ENCODE measurements at regions not wholly inside any gene's neighbourhood (a gene's known extent, or its start where the extent isn't known, plus 50 kb on each side); places are given as distances from the start of the nearest gene placed in this dataset.

DNA sequence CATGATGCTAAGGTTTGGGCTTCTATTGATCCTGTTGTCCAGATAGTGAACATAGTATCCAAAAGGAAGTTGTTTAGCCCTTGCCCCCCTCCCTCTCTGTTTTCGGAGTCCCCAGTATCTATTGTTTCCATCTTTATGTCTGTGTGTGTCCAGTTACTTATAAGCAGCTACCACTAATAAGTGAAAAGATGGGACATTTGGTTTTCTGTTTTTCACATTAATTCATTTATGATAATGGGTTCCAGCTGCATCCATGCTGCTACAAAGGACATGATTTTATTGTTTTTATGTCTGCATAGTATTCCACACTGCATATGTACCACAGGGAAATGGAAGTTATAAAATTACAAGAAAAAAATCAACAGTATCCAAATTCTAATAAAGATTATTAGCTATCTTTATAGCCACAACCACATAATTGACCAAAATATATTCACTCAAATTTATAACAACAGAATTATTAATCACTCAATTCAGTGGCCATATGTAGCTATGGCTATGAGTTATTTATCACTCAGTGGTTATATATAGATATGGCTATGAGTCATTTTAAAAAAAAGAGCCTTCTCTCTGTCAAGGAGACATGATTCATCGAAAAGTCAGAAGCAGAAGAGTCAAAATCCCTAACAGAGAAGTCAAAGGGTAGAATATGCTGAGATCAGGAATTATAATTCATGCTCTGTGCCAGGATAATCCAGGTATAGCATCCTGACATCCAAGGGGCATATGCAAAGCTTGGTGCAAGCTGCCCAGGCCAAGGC is 367.5 kb downstream of the DEPDC1B start:
- H3K4me1 ChIP-seq (ENCODE audit: control insufficient read depth in 1 of 2, insufficient read depth in 2 of 2, low read length in 2 of 2): peaks cover 0 to 3% of the 10 kb centered on the region in 2 donors
- no peaks in the 10 kb centered on the region for H3K36me3 ChIP-seq (ENCODE audit: control insufficient read depth in 1 of 2, insufficient read depth in 2 of 2, low read length in 2 of 2)
- H3K27me3 ChIP-seq (ENCODE audit: low read depth, low read length): no peaks in the 10 kb centered on the region
- no peak overlapping the region for H3K27ac ChIP-seq (ENCODE audit: low read length)
- no peak overlapping the region for H3K4me3 ChIP-seq (ENCODE audit: low read depth in 1 of 2, low read length in 2 of 2)
- no peaks in the 10 kb centered on the region for H3K9me3 ChIP-seq (ENCODE audit: control insufficient read depth in 1 of 2, low read length in 2 of 2)

DNA sequence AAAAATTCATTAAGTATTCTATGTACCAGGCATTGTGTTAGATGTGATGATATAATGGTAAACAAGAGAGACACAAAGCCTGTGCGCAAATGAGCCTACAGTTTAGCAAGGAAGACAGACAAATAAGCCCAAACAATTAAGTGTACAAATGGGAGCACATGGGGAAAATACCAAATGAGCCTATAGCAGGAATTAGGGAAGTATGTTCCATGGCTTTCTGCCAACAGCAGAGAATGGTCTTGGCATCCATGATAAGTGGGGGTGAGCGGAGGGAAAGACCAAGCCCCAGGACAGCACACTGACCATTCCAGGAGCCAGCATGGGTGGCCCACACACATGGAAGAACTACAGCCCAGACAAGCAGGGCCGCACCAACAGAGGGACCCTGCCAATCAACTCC is 369.7 kb downstream of the DEPDC1B start:
- H3K4me1 ChIP-seq (ENCODE audit: control insufficient read depth in 1 of 2, insufficient read depth in 2 of 2, low read length in 2 of 2): peaks cover 0 to 3% of the 10 kb centered on the region in 2 donors
- H3K4me3 ChIP-seq (ENCODE audit: low read depth in 1 of 2, low read length in 2 of 2): no peak overlapping the region
- no peak overlapping the region for H3K27ac ChIP-seq (ENCODE audit: low read length)
- H3K36me3 ChIP-seq (ENCODE audit: control insufficient read depth in 1 of 2, insufficient read depth in 2 of 2, low read length in 2 of 2): no peaks in the 10 kb centered on the region
- H3K27me3 ChIP-seq (ENCODE audit: low read depth, low read length): no peaks in the 10 kb centered on the region
- no peaks in the 10 kb centered on the region for H3K9me3 ChIP-seq (ENCODE audit: control insufficient read depth in 1 of 2, low read length in 2 of 2)

DNA sequence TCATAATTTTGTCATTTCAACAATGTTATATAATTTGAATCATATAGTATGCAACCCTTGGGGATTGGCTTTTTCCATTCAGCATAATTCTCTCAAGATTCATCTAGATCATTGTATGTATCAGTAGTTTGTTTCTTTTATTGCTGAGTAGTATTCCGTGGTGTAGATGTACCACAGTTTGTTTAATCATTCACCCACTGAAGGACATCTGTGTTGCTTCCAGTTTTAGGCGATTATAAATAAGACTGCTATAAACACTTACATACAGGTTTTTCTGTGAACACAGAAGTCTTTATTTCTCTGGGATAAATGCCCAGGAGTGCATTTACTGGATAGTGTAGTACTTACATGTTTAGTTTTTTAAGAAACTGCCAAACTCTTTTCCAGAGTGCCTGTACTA is 374.1 kb downstream of the DEPDC1B start:
- no peak overlapping the region for H3K27ac ChIP-seq (ENCODE audit: low read length)
- peaks cover 0 to 6% of the 10 kb centered on the region in 2 donors for H3K4me1 ChIP-seq (ENCODE audit: control insufficient read depth in 1 of 2, insufficient read depth in 2 of 2, low read length in 2 of 2)
- no peaks in the 10 kb centered on the region for H3K27me3 ChIP-seq (ENCODE audit: low read depth, low read length)
- H3K9me3 ChIP-seq (ENCODE audit: control insufficient read depth in 1 of 2, low read length in 2 of 2): no peaks in the 10 kb centered on the region
- H3K4me3 ChIP-seq (ENCODE audit: low read depth in 1 of 2, low read length in 2 of 2): no peak overlapping the region
- H3K36me3 ChIP-seq (ENCODE audit: control insufficient read depth in 1 of 2, insufficient read depth in 2 of 2, low read length in 2 of 2): no peaks in the 10 kb centered on the region

DNA sequence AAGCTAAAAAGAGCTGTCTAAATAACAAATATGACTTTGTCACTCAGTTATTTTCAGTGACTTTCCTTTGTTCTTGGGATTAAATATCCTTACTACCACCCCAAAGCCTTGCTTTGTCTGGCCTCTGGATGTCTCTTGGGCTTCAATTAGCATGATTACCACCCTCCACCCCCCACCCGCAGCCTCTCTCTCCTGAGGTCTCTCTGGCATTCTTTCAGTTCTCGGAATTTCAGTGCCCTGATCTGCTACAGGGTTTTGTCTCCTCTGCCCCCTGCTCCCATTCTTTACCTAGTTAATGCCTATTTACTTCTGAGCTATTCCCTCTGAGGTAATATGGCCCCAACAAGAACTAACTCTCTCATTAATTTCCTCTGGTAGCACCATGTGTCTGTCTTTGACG is 376.4 kb downstream of the DEPDC1B start:
- H3K4me3 ChIP-seq (ENCODE audit: low read depth in 1 of 2, low read length in 2 of 2): no peak overlapping the region
- H3K4me1 ChIP-seq (ENCODE audit: control insufficient read depth in 1 of 2, insufficient read depth in 2 of 2, low read length in 2 of 2): peaks cover 0 to 6% of the 10 kb centered on the region in 2 donors
- no peaks in the 10 kb centered on the region for H3K27me3 ChIP-seq (ENCODE audit: low read depth, low read length)
- H3K9me3 ChIP-seq (ENCODE audit: control insufficient read depth in 1 of 2, low read length in 2 of 2): no peaks in the 10 kb centered on the region
- no peaks in the 10 kb centered on the region for H3K36me3 ChIP-seq (ENCODE audit: control insufficient read depth in 1 of 2, insufficient read depth in 2 of 2, low read length in 2 of 2)
- H3K27ac ChIP-seq (ENCODE audit: low read length): no peak overlapping the region

DNA sequence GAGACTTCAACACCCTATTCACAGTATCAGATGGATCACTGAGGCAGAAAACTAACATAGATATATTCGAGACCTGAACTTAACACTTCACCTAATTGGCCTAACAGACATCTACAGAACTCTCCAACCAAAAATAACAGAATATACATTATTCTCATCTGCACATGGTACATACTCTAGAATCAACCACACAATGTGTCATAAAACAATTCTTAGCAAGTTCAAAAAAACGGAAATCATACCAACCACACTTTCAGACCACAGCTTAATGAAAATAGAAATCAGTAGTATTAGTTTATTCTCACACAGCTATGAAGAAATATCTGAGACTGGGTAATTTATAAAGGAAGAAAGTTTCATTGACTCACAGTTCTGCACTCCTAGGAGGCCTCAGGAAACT is 387.9 kb downstream of the DEPDC1B start:
- Histone ChIP-seq H3K27ac (ENCODE audit: low read length) (no peak overlapping the region), H3K36me3 (ENCODE audit: control insufficient read depth in 1 of 2, insufficient read depth in 2 of 2, low read length in 2 of 2) (no peaks in the 10 kb centered on the region), H3K4me1 (ENCODE audit: control insufficient read depth in 1 of 2, insufficient read depth in 2 of 2, low read length in 2 of 2) (no peaks in the 10 kb centered on the region), H3K4me3 (ENCODE audit: low read depth in 1 of 2, low read length in 2 of 2) (no peak overlapping the region), H3K9me3 (ENCODE audit: control insufficient read depth in 1 of 2, low read length in 2 of 2) (no peaks in the 10 kb centered on the region), H3K27me3 (ENCODE audit: low read depth, low read length) (no peaks in the 10 kb centered on the region)

DNA sequence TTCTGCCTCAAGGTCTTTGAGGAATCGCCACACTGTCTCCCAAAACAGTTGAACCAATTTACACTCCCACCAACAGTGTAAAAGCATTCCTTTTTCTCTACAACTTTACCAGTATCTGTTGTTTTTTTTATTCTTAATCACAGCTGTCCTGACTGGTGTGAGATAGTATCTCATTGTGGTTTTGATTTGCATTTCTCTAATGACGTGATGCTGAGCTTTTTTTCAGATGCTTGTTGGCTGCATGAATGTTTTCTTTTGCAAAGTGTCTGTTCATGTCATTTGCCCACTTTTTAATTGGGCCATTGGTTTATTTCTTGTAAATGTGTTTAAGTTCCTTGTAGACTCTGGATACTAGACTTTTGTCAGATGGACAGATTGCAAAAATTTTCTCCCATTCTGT is 400.0 kb downstream of the DEPDC1B start:
- H3K9me3 ChIP-seq (ENCODE audit: control insufficient read depth in 1 of 2, low read length in 2 of 2): peaks cover 0 to 2% of the 10 kb centered on the region in 2 donors
- no peaks in the 10 kb centered on the region for H3K4me1 ChIP-seq (ENCODE audit: control insufficient read depth in 1 of 2, insufficient read depth in 2 of 2, low read length in 2 of 2)
- no peaks in the 10 kb centered on the region for H3K27me3 ChIP-seq (ENCODE audit: low read depth, low read length)
- no peak overlapping the region for H3K27ac ChIP-seq (ENCODE audit: low read length)
- no peaks in the 10 kb centered on the region for H3K36me3 ChIP-seq (ENCODE audit: control insufficient read depth in 1 of 2, insufficient read depth in 2 of 2, low read length in 2 of 2)
- H3K4me3 ChIP-seq (ENCODE audit: low read depth in 1 of 2, low read length in 2 of 2): no peak overlapping the region

DNA sequence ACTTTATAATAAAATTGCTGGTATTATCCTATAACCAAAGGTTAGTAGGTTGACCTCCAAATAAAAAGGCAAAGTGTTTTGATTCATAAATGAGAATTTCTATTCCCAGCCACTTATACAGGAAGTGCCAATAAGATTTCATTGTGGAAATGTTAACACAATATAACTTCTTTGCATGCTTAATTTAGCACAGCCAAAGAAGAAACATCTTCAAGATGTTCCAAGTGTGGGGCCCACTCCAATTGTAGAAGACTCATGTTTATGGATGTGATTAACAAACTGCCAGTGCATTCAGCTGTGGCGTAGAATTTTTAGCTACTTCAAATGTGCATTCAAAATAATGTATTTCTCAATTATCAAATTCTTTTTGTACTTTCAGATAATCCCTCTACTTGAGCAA is 402.3 kb downstream of the DEPDC1B start:
- no peak overlapping the region for H3K27ac ChIP-seq (ENCODE audit: low read length)
- peaks cover 0 to 2% of the 10 kb centered on the region in 2 donors for H3K9me3 ChIP-seq (ENCODE audit: control insufficient read depth in 1 of 2, low read length in 2 of 2)
- H3K36me3 ChIP-seq (ENCODE audit: control insufficient read depth in 1 of 2, insufficient read depth in 2 of 2, low read length in 2 of 2): no peaks in the 10 kb centered on the region
- no peaks in the 10 kb centered on the region for H3K27me3 ChIP-seq (ENCODE audit: low read depth, low read length)
- H3K4me3 ChIP-seq (ENCODE audit: low read depth in 1 of 2, low read length in 2 of 2): no peak overlapping the region
- no peaks in the 10 kb centered on the region for H3K4me1 ChIP-seq (ENCODE audit: control insufficient read depth in 1 of 2, insufficient read depth in 2 of 2, low read length in 2 of 2)

DNA sequence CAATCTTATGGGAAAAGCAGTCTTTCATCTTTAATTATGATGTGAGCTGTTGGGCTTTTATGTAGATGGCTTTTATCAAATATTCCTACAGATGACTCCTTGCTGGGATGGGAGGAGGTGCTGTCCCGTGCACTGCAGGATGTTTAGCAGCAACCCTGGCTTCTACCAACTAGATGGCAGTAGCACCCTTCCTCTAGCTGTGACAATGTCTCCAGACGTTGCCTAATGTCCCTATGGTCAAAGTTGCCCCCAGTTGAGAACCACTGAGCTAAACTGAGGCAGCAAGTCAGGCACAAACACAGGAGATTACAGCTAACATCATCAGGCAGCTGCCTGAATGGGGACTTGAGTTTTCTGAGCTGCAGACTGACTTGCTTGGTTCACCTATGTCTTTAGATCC is 401.9 kb upstream of the PDE4D start:
- no peak overlapping the region for H3K4me3 ChIP-seq (ENCODE audit: low read depth in 1 of 2, low read length in 2 of 2)
- H3K27me3 ChIP-seq (ENCODE audit: low read depth, low read length): no peaks in the 10 kb centered on the region
- H3K36me3 ChIP-seq (ENCODE audit: control insufficient read depth in 1 of 2, insufficient read depth in 2 of 2, low read length in 2 of 2): no peaks in the 10 kb centered on the region
- H3K4me1 ChIP-seq (ENCODE audit: control insufficient read depth in 1 of 2, insufficient read depth in 2 of 2, low read length in 2 of 2): no peaks in the 10 kb centered on the region
- H3K27ac ChIP-seq (ENCODE audit: low read length): no peak overlapping the region
- peaks cover 0 to 2% of the 10 kb centered on the region in 2 donors for H3K9me3 ChIP-seq (ENCODE audit: control insufficient read depth in 1 of 2, low read length in 2 of 2)

DNA sequence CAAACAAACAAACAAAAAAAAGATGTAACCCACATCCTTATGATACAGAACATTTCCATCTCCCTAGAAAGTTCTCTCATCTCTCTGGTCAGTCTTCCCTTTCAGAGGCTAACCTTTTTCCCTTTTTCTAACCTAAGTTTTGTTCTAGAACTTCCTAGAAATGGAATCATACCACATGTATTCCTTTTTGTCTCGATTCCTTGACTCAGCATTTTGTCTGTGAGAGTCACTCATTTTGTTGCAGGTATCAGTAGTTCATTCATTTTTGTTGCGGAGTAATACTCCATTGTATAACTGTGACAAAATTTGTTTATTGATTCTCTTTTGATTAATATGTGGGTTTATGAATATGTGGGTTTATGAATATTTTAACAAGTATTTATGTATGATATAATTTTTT is 400.0 kb upstream of the PDE4D start:
- Histone ChIP-seq H3K27ac (ENCODE audit: low read length) (no peak overlapping the region), H3K9me3 (ENCODE audit: control insufficient read depth in 1 of 2, low read length in 2 of 2) (no peaks in the 10 kb centered on the region), H3K4me1 (ENCODE audit: control insufficient read depth in 1 of 2, insufficient read depth in 2 of 2, low read length in 2 of 2) (no peaks in the 10 kb centered on the region), H3K4me3 (ENCODE audit: low read depth in 1 of 2, low read length in 2 of 2) (no peak overlapping the region), H3K27me3 (ENCODE audit: low read depth, low read length) (no peaks in the 10 kb centered on the region), H3K36me3 (ENCODE audit: control insufficient read depth in 1 of 2, insufficient read depth in 2 of 2, low read length in 2 of 2) (no peaks in the 10 kb centered on the region)

DNA sequence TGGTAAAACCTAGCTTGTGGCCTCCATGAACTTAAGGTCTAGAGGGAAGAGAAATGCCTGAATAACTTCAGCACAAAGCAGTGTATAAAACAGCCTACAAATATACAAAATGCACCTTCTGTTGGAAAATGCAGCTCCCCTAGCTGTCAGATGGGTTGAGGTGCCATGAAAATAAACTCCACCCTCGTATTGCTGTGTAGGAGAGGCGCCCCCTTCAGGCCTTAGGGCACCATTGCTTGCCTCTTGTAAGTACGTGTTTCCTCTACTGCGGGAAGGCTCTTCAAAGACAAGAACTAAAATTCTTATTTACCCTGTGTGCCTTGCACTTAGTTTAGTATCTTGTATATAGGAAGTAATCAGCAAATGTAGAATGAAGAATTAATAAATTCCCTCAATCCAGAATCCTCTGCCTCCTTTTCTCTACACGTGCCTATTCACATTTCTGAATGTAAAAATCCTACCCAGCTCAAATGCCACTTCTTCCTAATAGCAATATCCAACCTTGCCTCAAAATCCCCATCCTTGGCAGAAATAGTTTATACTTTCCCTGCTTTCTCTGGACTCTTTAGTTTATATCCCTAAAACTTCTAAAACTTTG is 393.7 kb upstream of the PDE4D start:
- Histone ChIP-seq H3K36me3 (ENCODE audit: control insufficient read depth in 1 of 2, insufficient read depth in 2 of 2, low read length in 2 of 2) (no peaks in the 10 kb centered on the region), H3K27ac (ENCODE audit: low read length) (no peak overlapping the region), H3K4me3 (ENCODE audit: low read depth in 1 of 2, low read length in 2 of 2) (no peak overlapping the region), H3K9me3 (ENCODE audit: control insufficient read depth in 1 of 2, low read length in 2 of 2) (no peaks in the 10 kb centered on the region), H3K27me3 (ENCODE audit: low read depth, low read length) (no peaks in the 10 kb centered on the region), H3K4me1 (ENCODE audit: control insufficient read depth in 1 of 2, insufficient read depth in 2 of 2, low read length in 2 of 2) (no peaks in the 10 kb centered on the region)

DNA sequence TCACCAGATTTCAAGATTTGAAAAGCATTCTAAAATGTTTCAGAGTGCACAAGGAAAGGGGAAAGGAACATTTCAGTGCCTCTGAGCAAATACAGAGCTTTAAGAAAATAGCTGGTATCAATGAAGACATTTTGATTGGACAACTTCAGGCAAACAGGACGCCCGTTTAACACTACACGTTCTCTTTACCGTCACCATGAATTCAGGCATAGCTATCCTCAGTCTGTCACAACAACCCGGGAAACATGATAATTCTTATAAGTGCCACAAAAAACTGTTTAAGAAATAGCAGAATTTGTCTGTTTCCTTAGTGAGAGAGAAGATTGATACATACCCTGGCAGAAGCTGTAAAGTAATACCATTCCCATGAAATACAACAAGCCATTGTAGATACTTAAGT is 392.4 kb upstream of the PDE4D start:
- Histone ChIP-seq H3K36me3 (ENCODE audit: control insufficient read depth in 1 of 2, insufficient read depth in 2 of 2, low read length in 2 of 2) (no peaks in the 10 kb centered on the region), H3K4me1 (ENCODE audit: control insufficient read depth in 1 of 2, insufficient read depth in 2 of 2, low read length in 2 of 2) (no peaks in the 10 kb centered on the region), H3K4me3 (ENCODE audit: low read depth in 1 of 2, low read length in 2 of 2) (no peak overlapping the region), H3K27ac (ENCODE audit: low read length) (no peak overlapping the region), H3K27me3 (ENCODE audit: low read depth, low read length) (no peaks in the 10 kb centered on the region), H3K9me3 (ENCODE audit: control insufficient read depth in 1 of 2, low read length in 2 of 2) (no peaks in the 10 kb centered on the region)

DNA sequence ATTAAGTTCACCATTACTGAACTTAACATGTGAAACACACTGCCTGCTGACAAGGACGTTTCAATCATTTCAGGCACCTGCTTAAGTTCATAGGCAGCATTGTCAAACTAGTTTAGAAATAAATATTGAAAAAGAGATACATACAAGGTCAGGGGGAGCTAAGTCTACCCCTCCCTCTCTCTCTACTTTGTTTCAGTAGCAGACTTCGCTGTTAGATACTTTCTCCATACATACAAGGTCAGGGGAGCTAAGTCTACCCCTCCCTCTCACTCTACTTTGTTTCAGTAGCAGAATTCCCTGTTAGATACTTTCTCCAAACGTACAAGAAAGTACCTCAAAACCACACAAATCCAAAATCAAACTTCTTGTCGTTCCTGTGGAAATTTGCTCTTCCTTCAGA is 387.4 kb upstream of the PDE4D start:
- H3K27me3 ChIP-seq (ENCODE audit: low read depth, low read length): no peaks in the 10 kb centered on the region
- no peaks in the 10 kb centered on the region for H3K4me1 ChIP-seq (ENCODE audit: control insufficient read depth in 1 of 2, insufficient read depth in 2 of 2, low read length in 2 of 2)
- no peak overlapping the region for H3K27ac ChIP-seq (ENCODE audit: low read length)
- no peaks in the 10 kb centered on the region for H3K36me3 ChIP-seq (ENCODE audit: control insufficient read depth in 1 of 2, insufficient read depth in 2 of 2, low read length in 2 of 2)
- no peaks in the 10 kb centered on the region for H3K9me3 ChIP-seq (ENCODE audit: control insufficient read depth in 1 of 2, low read length in 2 of 2)
- H3K4me3 ChIP-seq (ENCODE audit: low read depth in 1 of 2, low read length in 2 of 2): no peak overlapping the region

All from muscle layer of duodenum (tissue), 2 donors.